ENCODE measurements at regions not wholly inside any gene's neighbourhood (a gene's known extent, or its start where the extent isn't known, plus 50 kb on each side); places are given as distances from the start of the nearest gene placed in this dataset.

DNA sequence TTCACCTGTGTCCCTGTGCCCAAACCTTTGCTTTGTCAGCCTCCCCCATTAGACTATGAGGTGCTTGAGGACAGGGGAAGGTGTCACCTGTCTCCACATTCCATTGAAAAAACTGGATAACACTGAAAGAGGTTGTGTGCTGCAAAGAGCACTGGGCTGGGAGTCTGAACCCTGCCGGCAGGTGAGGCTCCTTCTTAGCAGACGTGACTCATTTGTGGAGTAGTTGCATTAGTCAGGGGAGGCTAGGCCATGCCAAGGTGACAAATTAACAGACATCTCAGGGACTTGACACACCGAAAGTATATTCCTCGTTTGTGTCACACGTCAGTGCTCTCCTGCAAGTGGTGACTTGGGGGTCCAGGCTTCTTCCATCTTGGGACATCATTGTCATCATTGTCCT, 95.9 kb upstream of the STX18 start:
- Histone ChIP-seq H3K27me3 (ENCODE audit: insufficient read depth, low read length) (no peaks in the 10 kb centered on the region), H3K36me3 (ENCODE audit: control insufficient read depth in 1 of 2, insufficient read depth in 2 of 2, low read length in 2 of 2) (no peaks in the 10 kb centered on the region), H3K79me2 (ENCODE audit: insufficient read depth, low read length) (no peaks in the 10 kb centered on the region), H3K4me1 (ENCODE audit: control insufficient read depth in 1 of 2, insufficient read depth in 2 of 2, low read length in 2 of 2) (peaks cover 15 to 22% of the 10 kb centered on the region in 2 experiments), H2AFZ (ENCODE audit: low read depth, low read length, poor library complexity, severe bottlenecking) (no peak overlapping the region), H3K9me3 (ENCODE audit: control insufficient read depth in 1 of 2, insufficient read depth in 1 of 2, low read depth in 1 of 2, low read length in 2 of 2) (no peaks in the 10 kb centered on the region), H3K9me2 (ENCODE audit: insufficient read depth) (no peaks in the 10 kb centered on the region), H3K9ac (ENCODE audit: low read length) (no peak overlapping the region), H4K20me1 (ENCODE audit: insufficient read depth) (no peaks in the 10 kb centered on the region), H3K27ac (ENCODE audit: low read depth, low read length) (no peak overlapping the region), H3K4me3 (replicated peaks in 1 of 2; ENCODE audit: low read depth in 1 of 2, low read length in 2 of 2) (peak overlapping the region in 1 of 2 experiments; percentile 24; a peak in 2 of 4 replicates), H3K4me2 (ENCODE audit: low read length) (peak overlapping the region; percentile 67)
- peak; percentile 16; the same call in 1 of the 2 replicates for TF ChIP-seq RAD21 (IDR thresholded peaks at IDR 0.05; ENCODE audit: low read depth)
- no peak for TF ChIP-seq POLR2AphosphoS5 (IDR thresholded peaks at IDR 0.05; ENCODE audit: low read depth, low read length)
- TF ChIP-seq JUND (IDR thresholded peaks at IDR 0.05), result 0 out of 2 replicates have a peak, but pooled peaks have one; percentile 32
- no peak for TF ChIP-seq EGR1 (IDR thresholded peaks at IDR 0.05; ENCODE audit: low read depth)
- no peak for TF ChIP-seq SRF (IDR thresholded peaks at IDR 0.05; ENCODE audit: low read depth)
- TF ChIP-seq EZH2 (IDR thresholded peaks at IDR 0.05), result no peak
- no peak for TF ChIP-seq SIN3A (IDR thresholded peaks at IDR 0.05; ENCODE audit: low read depth)
- TF ChIP-seq, protein P1, sequence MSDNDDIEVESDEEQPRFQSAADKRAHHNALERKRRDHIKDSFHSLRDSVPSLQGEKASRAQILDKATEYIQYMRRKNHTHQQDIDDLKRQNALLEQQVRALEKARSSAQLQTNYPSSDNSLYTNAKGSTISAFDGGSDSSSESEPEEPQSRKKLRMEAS (IDR thresholded peaks at IDR 0.05), result no peak
- no peak for TF ChIP-seq POLR2A (IDR thresholded peaks at IDR 0.05; ENCODE audit: borderline replicate concordance, extremely low read depth, insufficient read depth, insufficient read length)
- TF ChIP-seq TCF7L2 (IDR thresholded peaks at IDR 0.05; ENCODE audit: borderline replicate concordance, extremely low read depth, insufficient read depth, insufficient read length), result no peak
- TF ChIP-seq, protein P2, sequence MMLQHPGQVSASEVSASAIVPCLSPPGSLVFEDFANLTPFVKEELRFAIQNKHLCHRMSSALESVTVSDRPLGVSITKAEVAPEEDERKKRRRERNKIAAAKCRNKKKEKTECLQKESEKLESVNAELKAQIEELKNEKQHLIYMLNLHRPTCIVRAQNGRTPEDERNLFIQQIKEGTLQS (IDR thresholded peaks at IDR 0.05), result no peak
- TF ChIP-seq CBX3 (IDR thresholded peaks at IDR 0.05; ENCODE audit: low read depth), result peak; percentile 38; the same call in 1 of the 2 replicates
- no peak for TF ChIP-seq FOSL1 (IDR thresholded peaks at IDR 0.05; ENCODE audit: low read depth)
- TF ChIP-seq ZFX (IDR thresholded peaks at IDR 0.05), result no peak
- TF ChIP-seq, protein P3, sequence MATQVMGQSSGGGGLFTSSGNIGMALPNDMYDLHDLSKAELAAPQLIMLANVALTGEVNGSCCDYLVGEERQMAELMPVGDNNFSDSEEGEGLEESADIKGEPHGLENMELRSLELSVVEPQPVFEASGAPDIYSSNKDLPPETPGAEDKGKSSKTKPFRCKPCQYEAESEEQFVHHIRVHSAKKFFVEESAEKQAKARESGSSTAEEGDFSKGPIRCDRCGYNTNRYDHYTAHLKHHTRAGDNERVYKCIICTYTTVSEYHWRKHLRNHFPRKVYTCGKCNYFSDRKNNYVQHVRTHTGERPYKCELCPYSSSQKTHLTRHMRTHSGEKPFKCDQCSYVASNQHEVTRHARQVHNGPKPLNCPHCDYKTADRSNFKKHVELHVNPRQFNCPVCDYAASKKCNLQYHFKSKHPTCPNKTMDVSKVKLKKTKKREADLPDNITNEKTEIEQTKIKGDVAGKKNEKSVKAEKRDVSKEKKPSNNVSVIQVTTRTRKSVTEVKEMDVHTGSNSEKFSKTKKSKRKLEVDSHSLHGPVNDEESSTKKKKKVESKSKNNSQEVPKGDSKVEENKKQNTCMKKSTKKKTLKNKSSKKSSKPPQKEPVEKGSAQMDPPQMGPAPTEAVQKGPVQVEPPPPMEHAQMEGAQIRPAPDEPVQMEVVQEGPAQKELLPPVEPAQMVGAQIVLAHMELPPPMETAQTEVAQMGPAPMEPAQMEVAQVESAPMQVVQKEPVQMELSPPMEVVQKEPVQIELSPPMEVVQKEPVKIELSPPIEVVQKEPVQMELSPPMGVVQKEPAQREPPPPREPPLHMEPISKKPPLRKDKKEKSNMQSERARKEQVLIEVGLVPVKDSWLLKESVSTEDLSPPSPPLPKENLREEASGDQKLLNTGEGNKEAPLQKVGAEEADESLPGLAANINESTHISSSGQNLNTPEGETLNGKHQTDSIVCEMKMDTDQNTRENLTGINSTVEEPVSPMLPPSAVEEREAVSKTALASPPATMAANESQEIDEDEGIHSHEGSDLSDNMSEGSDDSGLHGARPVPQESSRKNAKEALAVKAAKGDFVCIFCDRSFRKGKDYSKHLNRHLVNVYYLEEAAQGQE (IDR thresholded peaks at IDR 0.05; ENCODE audit: low read depth), result no peak
- TF ChIP-seq CEBPB (IDR thresholded peaks at IDR 0.05; ENCODE audit: low read depth), result no peak
- TF ChIP-seq EZH2phosphoT487 (IDR thresholded peaks at IDR 0.05; ENCODE audit: borderline replicate concordance), result no peak
- TF ChIP-seq ZNF274 (IDR thresholded peaks at IDR 0.05; ENCODE audit: low read depth, low read length), result no peak
- intact Hi-C loops (cut with micrococcal nuclease), result no loop called here
- DNase-seq (ENCODE audit: low read depth, low spot score), result peak; percentile 21
- BruUV-seq (replicated peaks), result no TSS peak
- POLR2A ChIA-PET, result no interaction called here
- RAD21 ChIA-PET (ENCODE audit: low non-redundant PET in 1 of 2, low total read pairs in 2 of 2, uncharacterized antibody in 2 of 2, unreplicated experiment in 2 of 2), result no interaction called here
- ATAC-seq, result peak; percentile 83
- CTCF ChIA-PET, result no interaction called here
